Peyer's patch (tissue), 4 donors: ENCODE measurements at regions not wholly inside any gene's neighbourhood (a gene's known extent, or its start where the extent isn't known, plus 50 kb on each side); places are given as distances from the start of the nearest gene placed in this dataset.

Source experiments
- POLR2A ChIP-seq, 2 donors: fragments of 450-650 bp; IDR thresholded peaks; one replicate each; pipeline ENCODE4 v1.5.1; 2017; ENCODE audit warnings: antibody characterized with exemption in 2 of 2, mild to moderate bottlenecking in 2 of 2, moderate library complexity in 2 of 2
- TF ChIP-seq, protein P1 (sequence below), 6 experiments: fragments of 450-650 bp in 4 of 6; fragments of 200-600 bp in 2 of 6; sonication (generic) in 1 of 6; IDR thresholded peaks; one replicate each; pipeline ENCODE4 v1.5.1; 2017 to 2019; ENCODE audit warnings: antibody characterized with exemption in 6 of 6, mild to moderate bottlenecking in 3 of 6, moderate library complexity in 1 of 6

DNA sequence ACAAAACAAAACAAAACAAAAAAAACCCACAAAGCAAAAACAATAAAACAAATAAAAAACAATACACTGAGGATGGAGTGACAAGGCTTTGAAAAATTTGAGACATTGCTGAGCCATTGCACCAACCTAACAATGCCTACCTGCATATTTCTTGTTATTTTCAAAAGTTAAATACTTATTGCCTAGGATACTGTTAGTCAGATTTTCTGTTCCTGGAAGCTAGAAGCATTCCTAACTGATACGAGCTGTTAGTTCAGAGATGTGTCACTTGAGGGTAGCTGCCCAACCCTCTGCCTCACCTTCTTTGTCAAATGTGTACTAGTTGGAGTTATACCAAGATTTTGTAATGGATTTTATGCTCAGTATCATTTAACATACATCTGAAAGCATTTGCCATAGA lies 187.2 kb downstream of the TXNL1 start:
- TF ChIP-seq, protein P1, sequence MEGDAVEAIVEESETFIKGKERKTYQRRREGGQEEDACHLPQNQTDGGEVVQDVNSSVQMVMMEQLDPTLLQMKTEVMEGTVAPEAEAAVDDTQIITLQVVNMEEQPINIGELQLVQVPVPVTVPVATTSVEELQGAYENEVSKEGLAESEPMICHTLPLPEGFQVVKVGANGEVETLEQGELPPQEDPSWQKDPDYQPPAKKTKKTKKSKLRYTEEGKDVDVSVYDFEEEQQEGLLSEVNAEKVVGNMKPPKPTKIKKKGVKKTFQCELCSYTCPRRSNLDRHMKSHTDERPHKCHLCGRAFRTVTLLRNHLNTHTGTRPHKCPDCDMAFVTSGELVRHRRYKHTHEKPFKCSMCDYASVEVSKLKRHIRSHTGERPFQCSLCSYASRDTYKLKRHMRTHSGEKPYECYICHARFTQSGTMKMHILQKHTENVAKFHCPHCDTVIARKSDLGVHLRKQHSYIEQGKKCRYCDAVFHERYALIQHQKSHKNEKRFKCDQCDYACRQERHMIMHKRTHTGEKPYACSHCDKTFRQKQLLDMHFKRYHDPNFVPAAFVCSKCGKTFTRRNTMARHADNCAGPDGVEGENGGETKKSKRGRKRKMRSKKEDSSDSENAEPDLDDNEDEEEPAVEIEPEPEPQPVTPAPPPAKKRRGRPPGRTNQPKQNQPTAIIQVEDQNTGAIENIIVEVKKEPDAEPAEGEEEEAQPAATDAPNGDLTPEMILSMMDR (IDR thresholded peaks at IDR 0.05) = no peak
- no peak for TF ChIP-seq POLR2A (IDR thresholded peaks at IDR 0.05)
